Gastroesophageal sphincter (tissue), 4 donors: ENCODE measurements at regions not wholly inside any gene's neighbourhood (a gene's known extent, or its start where the extent isn't known, plus 50 kb on each side); places are given as distances from the start of the nearest gene placed in this dataset.

Experiments
- ATAC-seq: fragments of 150-250 bp; one replicate; pipeline ENCODE4 v1.9.1; 2016; ENCODE audit warnings: mild to moderate bottlenecking, moderate library complexity
- H3K27ac ChIP-seq, 4 donors: fragments of 200-600 bp; sonication (generic) in 3 of 4; 1 replicate in 3 of 4; 2 replicates in 1 of 4; pipeline ENCODE4 v1.5.1; 2016 to 2019
- H3K27me3 ChIP-seq: fragments of 200-600 bp; sonication (generic); one replicate; pipeline ENCODE4 v1.5.1; 2019
- H3K36me3 ChIP-seq, 2 donors: fragments of 200-600 bp; sonication (generic); one replicate each; pipeline ENCODE4 v1.5.1; 2019; ENCODE audit warnings: control low read depth in 1 of 2
- H3K4me1 ChIP-seq, 3 donors: fragments of 200-600 bp; sonication (generic); 1 replicate in 2 of 3; 2 replicates in 1 of 3; pipeline ENCODE4 v1.5.1; 2016 to 2019; ENCODE audit warnings: control low read depth in 2 of 3
- H3K4me3 ChIP-seq, 2 donors: fragments of 200-600 bp; sonication (generic); one replicate each; pipeline ENCODE4 v1.5.1; 2019; ENCODE audit warnings: mild to moderate bottlenecking in 1 of 2, moderate library complexity in 1 of 2
- H3K9me3 ChIP-seq, 3 donors: fragments of 200-600 bp; sonication (generic); one replicate each; pipeline ENCODE4 v1.5.1; 2017 to 2019; ENCODE audit warnings: control low read depth in 2 of 3
- CTCF ChIP-seq, 4 experiments: fragments of 200-600 bp in 2 of 4; fragments of 450-650 bp in 2 of 4; sonication (generic) in 1 of 4; IDR thresholded peaks; one replicate each; pipeline ENCODE4 v1.5.1; 2017 to 2019; ENCODE audit warnings: antibody characterized with exemption in 4 of 4, mild to moderate bottlenecking in 2 of 4, moderate library complexity in 2 of 4
- EP300 ChIP-seq: sonication (generic); formaldehyde crosslinking; IDR thresholded peaks from one replicate; pipeline ENCODE4 v1.6.1; 2017; ENCODE audit warnings: antibody characterized with exemption, mild to moderate bottlenecking
- POLR2A ChIP-seq, 2 donors: fragments of 450-650 bp; IDR thresholded peaks; one replicate each; pipeline ENCODE4 v1.6.1; 2017; ENCODE audit warnings: antibody characterized with exemption in 2 of 2, mild to moderate bottlenecking in 2 of 2, moderate library complexity in 1 of 2
- POLR2AphosphoS5 ChIP-seq: sonication (generic); formaldehyde crosslinking; IDR thresholded peaks from one replicate; pipeline ENCODE4 v1.6.1; 2017; ENCODE audit warnings: antibody characterized with exemption
- WGBS, 2 donors: methylation state at CpG; one replicate each; pipeline ENCODE4 v1.1.5; 2018; ENCODE audit warnings: low coverage in 1 of 2; 5-methylcytosine and 5-hydroxymethylcytosine counted together

- ATAC-seq, result no peak
- Histone ChIP-seq H3K27ac (no peak overlapping the region), H3K27me3 (no peaks in the 10 kb centered on the region), H3K36me3 (no peaks in the 10 kb centered on the region), H3K9me3 (no peaks in the 10 kb centered on the region), H3K4me1 (no peaks in the 10 kb centered on the region), H3K4me3 (no peak overlapping the region)
- no peak for TF ChIP-seq POLR2AphosphoS5
- 67% methylated on average over 1 of the region's 1 CpG; no CpG with 5 or more reads in 1 of the 2 donors for WGBS, 2 donors
These were observed 197.3 kb upstream of the ANKRD55 start for GRCh38 chr5:56430422-56430821.

GRCh38 chr5:56429110-56429561 is 196.0 kb upstream of the ANKRD55 start:
- 54 to 79% methylated on average over 4 of the region's 6 CpGs for WGBS, 2 donors
- ATAC-seq, result no peak

GRCh38 chr5:56426693-56427092 is 193.6 kb upstream of the ANKRD55 start:
- Histone ChIP-seq H3K4me1 (peaks cover 0 to 6% (median 0%) of the 10 kb centered on the region in 3 donors), H3K27me3 (no peaks in the 10 kb centered on the region), H3K4me3 (no peak overlapping the region), H3K9me3 (no peaks in the 10 kb centered on the region), H3K36me3 (no peaks in the 10 kb centered on the region), H3K27ac (no peak overlapping the region)
- 88 to 100% methylated on average over 1 to 4 of the region's 4 CpGs for WGBS, 2 donors
- ATAC-seq, result no peak
- no peak for TF ChIP-seq CTCF (IDR thresholded peaks at IDR 0.05)
- no peak for TF ChIP-seq POLR2AphosphoS5
- no peak for TF ChIP-seq EP300
- no peak for TF ChIP-seq POLR2A (IDR thresholded peaks at IDR 0.05)

More at GRCh38 chr5:56429110-56429561, 196.0 kb upstream of the ANKRD55 start:
- Histone ChIP-seq H3K9me3 (no peaks in the 10 kb centered on the region), H3K27ac (no peak overlapping the region), H3K27me3 (no peaks in the 10 kb centered on the region), H3K4me1 (no peaks in the 10 kb centered on the region), H3K4me3 (no peak overlapping the region), H3K36me3 (no peaks in the 10 kb centered on the region)
- TF ChIP-seq EP300 (no peak), CTCF (IDR thresholded peaks at IDR 0.05) (no peak), POLR2AphosphoS5 (no peak)

GRCh38 chr5:56422076-56422762 is 189.1 kb upstream of the ANKRD55 start:
- 62 to 70% methylated on average over 3 to 5 of the region's 5 CpGs for WGBS, 2 donors
- Histone ChIP-seq H3K27ac (no peak overlapping the region), H3K36me3 (no peaks in the 10 kb centered on the region), H3K27me3 (no peaks in the 10 kb centered on the region), H3K4me3 (no peak overlapping the region), H3K4me1 (peaks cover 0 to 12% (median 0%) of the 10 kb centered on the region in 3 donors), H3K9me3 (peaks cover 0 to 19% (median 0%) of the 10 kb centered on the region in 3 donors)
- ATAC-seq, result no peak
- TF ChIP-seq EP300 (no peak), POLR2A (IDR thresholded peaks at IDR 0.05) (no peak), POLR2AphosphoS5 (no peak)

GRCh38 chr5:56421246-56422075 is 188.3 kb upstream of the ANKRD55 start:
- peaks cover 0 to 12% (median 0%) of the 10 kb centered on the region in 3 donors for H3K4me1 ChIP-seq
- TF ChIP-seq CTCF (IDR thresholded peaks at IDR 0.05) (no peak), POLR2AphosphoS5 (no peak), EP300 (no peak), POLR2A (IDR thresholded peaks at IDR 0.05) (no peak)
- H3K4me3 ChIP-seq, result no peak overlapping the region
- no peaks in the 10 kb centered on the region for H3K27me3 ChIP-seq
- H3K36me3 ChIP-seq, result no peaks in the 10 kb centered on the region
- no peak overlapping the region for H3K27ac ChIP-seq
- peaks cover 0 to 19% (median 0%) of the 10 kb centered on the region in 3 donors for H3K9me3 ChIP-seq
- ATAC-seq, result no peak
- WGBS, 2 donors, result 75 to 94% methylated on average over 6 of the region's 6 CpGs
